Chondrocyte (in vitro differentiated cells): ENCODE measurements at regions not wholly inside any gene's neighbourhood (a gene's known extent, or its start where the extent isn't known, plus 50 kb on each side); places are given as distances from the start of the nearest gene placed in this dataset.

ENCODE experiments used
- DNase-seq: peaks from one replicate; pipeline ENCODE4 v3.0.0; 2021; ENCODE audit warnings: mixed read lengths, low spot score
- H3K27ac Mint-ChIP-seq: one replicate; pipeline ENCODE4 v1.8.0; 2021; ENCODE audit warnings: mild to moderate bottlenecking, moderate library complexity, mixed read lengths; ENCODE audit not compliant: unreplicated experiment
- H3K27me3 Mint-ChIP-seq: 2 replicates; pipeline ENCODE4 v1.8.0; 2021; ENCODE audit warnings: low read depth, mixed read lengths
- H3K36me3 Mint-ChIP-seq: 2 replicates; pipeline ENCODE4 v1.8.0; 2021; ENCODE audit warnings: low read depth, mixed read lengths
- H3K4me1 Mint-ChIP-seq: 2 replicates; pipeline ENCODE4 v1.8.0; 2021; ENCODE audit warnings: low read depth, mild to moderate bottlenecking, mixed read lengths
- H3K4me3 Mint-ChIP-seq: one replicate; pipeline ENCODE4 v1.8.0; 2021; ENCODE audit warnings: mild to moderate bottlenecking, moderate library complexity, mixed read lengths; ENCODE audit not compliant: unreplicated experiment
- H3K9me3 Mint-ChIP-seq: 2 replicates; pipeline ENCODE4 v1.8.0; 2021; ENCODE audit warnings: low read depth, mixed read lengths
- TF ChIP-seq, protein P1 (sequence below): fragments of 200-600 bp; sonication (generic); IDR thresholded peaks from 2 replicates; pipeline ENCODE4 v1.5.0; 2021; ENCODE audit warnings: antibody characterized with exemption, mild to moderate bottlenecking, moderate library complexity

DNA sequence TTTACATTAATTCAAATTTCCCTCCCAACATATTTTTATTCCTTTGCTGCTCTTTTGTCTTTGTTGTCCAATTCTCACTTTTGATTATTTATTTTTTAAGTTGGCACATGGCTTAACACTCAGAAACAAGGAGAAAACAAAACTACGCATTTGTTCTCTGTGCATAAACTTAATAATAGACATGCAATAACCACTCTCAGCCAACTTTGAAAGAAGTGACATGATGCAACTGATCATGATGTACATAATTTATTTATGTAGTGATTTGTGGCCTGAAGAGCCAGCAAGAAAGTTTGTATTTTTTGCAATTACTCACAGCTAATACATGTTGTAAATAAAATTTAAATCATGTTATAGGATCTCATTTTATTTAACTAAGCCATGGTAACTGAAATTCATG is 942.8 kb upstream of the PIK3C3 start:
- no peak overlapping the region for H3K4me3 Mint-ChIP-seq
- H3K27me3 Mint-ChIP-seq: no peaks in the 10 kb centered on the region
- DNase-seq: no peak
- TF ChIP-seq, protein P1, sequence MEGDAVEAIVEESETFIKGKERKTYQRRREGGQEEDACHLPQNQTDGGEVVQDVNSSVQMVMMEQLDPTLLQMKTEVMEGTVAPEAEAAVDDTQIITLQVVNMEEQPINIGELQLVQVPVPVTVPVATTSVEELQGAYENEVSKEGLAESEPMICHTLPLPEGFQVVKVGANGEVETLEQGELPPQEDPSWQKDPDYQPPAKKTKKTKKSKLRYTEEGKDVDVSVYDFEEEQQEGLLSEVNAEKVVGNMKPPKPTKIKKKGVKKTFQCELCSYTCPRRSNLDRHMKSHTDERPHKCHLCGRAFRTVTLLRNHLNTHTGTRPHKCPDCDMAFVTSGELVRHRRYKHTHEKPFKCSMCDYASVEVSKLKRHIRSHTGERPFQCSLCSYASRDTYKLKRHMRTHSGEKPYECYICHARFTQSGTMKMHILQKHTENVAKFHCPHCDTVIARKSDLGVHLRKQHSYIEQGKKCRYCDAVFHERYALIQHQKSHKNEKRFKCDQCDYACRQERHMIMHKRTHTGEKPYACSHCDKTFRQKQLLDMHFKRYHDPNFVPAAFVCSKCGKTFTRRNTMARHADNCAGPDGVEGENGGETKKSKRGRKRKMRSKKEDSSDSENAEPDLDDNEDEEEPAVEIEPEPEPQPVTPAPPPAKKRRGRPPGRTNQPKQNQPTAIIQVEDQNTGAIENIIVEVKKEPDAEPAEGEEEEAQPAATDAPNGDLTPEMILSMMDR: no peak
- H3K36me3 Mint-ChIP-seq: no peaks in the 10 kb centered on the region
- H3K9me3 Mint-ChIP-seq: peaks cover 11% of the 10 kb centered on the region
- no peaks in the 10 kb centered on the region for H3K4me1 Mint-ChIP-seq
- no peak overlapping the region for H3K27ac Mint-ChIP-seq

GRCh38 chr18:41009926-41010325 is 945.1 kb upstream of the PIK3C3 start:
- Mint-ChIP-seq H3K27me3 (no peaks in the 10 kb centered on the region), H3K36me3 (no peaks in the 10 kb centered on the region), H3K9me3 (peaks cover 2% of the 10 kb centered on the region), H3K4me1 (no peaks in the 10 kb centered on the region), H3K27ac (no peak overlapping the region), H3K4me3 (no peak overlapping the region)
- TF ChIP-seq, protein P1: no peak
- DNase-seq: no peak

DNA sequence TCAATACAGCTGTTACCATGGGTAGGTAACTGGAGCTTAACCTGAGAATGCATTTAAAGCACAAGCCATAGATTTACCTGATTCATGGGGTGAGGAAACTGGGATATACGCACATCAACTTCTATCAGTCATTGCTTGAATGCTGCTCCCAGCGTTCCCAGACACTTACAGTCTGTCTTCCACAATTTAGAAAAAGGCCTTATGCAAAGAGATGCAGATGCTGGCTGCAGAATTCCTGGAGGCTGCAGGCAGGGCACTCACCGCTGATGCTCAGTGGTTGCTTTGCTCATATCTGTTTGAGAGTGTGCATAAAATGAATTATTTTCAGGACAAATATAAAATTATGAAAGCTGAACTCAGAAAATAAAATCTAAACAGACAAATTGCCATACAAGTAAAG is 950.7 kb upstream of the PIK3C3 start:
- TF ChIP-seq, protein P1: no peak
- H3K9me3 Mint-ChIP-seq: no peaks in the 10 kb centered on the region
- no peak overlapping the region for H3K4me3 Mint-ChIP-seq

DNA sequence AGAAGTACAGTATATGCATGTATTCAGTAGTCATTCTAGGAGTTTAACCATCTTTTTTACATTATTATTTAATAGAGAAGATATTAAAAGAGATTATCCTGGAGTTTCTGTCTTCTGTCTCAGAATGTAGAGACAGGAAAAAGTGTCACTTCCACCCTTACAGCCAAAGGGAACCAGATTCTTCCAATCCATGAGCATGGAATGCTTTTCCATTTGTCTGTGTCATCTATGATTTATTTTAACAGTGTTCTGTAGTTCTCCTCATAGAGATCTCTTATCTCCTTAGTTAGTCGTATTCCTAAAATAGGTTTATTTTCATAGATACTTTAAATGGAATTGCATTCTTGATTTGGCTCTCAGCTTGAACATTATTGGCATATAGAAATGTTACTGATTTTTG is 959.5 kb upstream of the PIK3C3 start:
- Mint-ChIP-seq H3K27ac (no peak overlapping the region), H3K27me3 (peaks cover 2% of the 10 kb centered on the region), H3K36me3 (peaks cover 1% of the 10 kb centered on the region), H3K4me3 (no peak overlapping the region), H3K4me1 (no peaks in the 10 kb centered on the region), H3K9me3 (peaks cover 4% of the 10 kb centered on the region)
- DNase-seq: no peak
- TF ChIP-seq, protein P1: no peak

More for the DNA sequence above, 950.7 kb upstream of the PIK3C3 start:
- Mint-ChIP-seq H3K4me1 (no peaks in the 10 kb centered on the region), H3K27ac (no peak overlapping the region), H3K36me3 (no peaks in the 10 kb centered on the region), H3K27me3 (peaks cover 2% of the 10 kb centered on the region)
- DNase-seq: no peak

DNA sequence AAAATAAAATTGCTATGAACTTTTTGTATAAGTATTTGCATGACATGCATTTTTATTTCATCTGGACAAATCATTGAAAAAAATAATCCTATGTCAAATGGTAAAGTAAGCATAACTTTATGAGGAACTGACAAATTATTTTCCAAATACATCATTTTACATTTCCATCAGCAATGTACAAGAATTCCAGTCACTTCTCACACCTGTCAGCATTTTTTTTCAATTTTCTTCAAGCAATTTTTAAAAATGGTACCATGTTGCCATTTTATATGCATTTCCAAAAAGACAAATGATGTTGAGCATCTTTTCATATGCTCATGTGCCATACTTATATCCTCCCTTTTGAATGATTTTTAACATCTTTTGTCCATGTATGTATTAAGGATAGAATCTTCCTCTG is 961.7 kb upstream of the PIK3C3 start:
- H3K27me3 Mint-ChIP-seq: peaks cover 2% of the 10 kb centered on the region
- no peak overlapping the region for H3K4me3 Mint-ChIP-seq
- no peak overlapping the region for H3K27ac Mint-ChIP-seq
- TF ChIP-seq, protein P1: no peak
- H3K36me3 Mint-ChIP-seq: peaks cover 1% of the 10 kb centered on the region
- H3K9me3 Mint-ChIP-seq: peaks cover 4% of the 10 kb centered on the region
- DNase-seq: no peak
- no peaks in the 10 kb centered on the region for H3K4me1 Mint-ChIP-seq
